ENCODE measurements at regions not wholly inside any gene's neighbourhood (a gene's known extent, or its start where the extent isn't known, plus 50 kb on each side); places are given as distances from the start of the nearest gene placed in this dataset.
"Not testable (repeated sequence)": the region's sequence is repeated elsewhere in the genome, so short reads cannot be mapped to it uniquely, and the experiment has no call there.

- intact Hi-C loops (cut with micrococcal nuclease), result no loop called here
- no peaks in the 10 kb centered on the region for H3K27me3 Mint-ChIP-seq
- peaks cover 12% of the 10 kb centered on the region for H3K4me1 Mint-ChIP-seq (ENCODE audit: low read depth)
- H3K36me3 Mint-ChIP-seq (ENCODE audit: low read depth), result no peaks in the 10 kb centered on the region
- H3K27ac Mint-ChIP-seq, result no peak overlapping the region
- no peak overlapping the region for H3K4me3 Mint-ChIP-seq
- peaks cover 15% of the 10 kb centered on the region for H3K9me3 Mint-ChIP-seq
Measured at GRCh38 chr21:25175938-25176337, 431.3 kb downstream of the MRPL39 start.

DNA sequence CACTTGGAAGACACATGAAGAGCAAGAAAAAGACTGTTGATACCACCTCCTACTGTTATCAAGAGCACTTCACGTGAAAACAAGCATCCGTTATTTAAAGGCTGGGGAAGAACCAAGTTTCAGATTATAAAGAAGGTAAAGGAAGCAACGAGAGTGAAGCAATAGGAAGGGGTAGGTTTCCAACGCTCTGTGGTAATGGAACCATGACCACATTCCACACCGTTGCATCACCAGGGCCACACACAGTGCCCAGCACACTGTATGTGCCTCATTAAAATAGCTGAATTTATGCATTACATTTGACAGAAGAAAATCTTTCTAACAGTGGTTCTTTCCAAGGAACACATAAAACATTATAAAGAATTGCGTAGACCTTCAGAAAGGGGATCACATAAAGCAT is 435.8 kb downstream of the MRPL39 start:
- Mint-ChIP-seq H3K4me1 (ENCODE audit: low read depth) (peaks cover 8% of the 10 kb centered on the region), H3K4me3 (no peak overlapping the region), H3K9me3 (peaks cover 48% of the 10 kb centered on the region), H3K36me3 (ENCODE audit: low read depth) (no peaks in the 10 kb centered on the region), H3K27me3 (no peaks in the 10 kb centered on the region), H3K27ac (no peak overlapping the region)
- intact Hi-C loops (cut with micrococcal nuclease), result no loop called here

DNA sequence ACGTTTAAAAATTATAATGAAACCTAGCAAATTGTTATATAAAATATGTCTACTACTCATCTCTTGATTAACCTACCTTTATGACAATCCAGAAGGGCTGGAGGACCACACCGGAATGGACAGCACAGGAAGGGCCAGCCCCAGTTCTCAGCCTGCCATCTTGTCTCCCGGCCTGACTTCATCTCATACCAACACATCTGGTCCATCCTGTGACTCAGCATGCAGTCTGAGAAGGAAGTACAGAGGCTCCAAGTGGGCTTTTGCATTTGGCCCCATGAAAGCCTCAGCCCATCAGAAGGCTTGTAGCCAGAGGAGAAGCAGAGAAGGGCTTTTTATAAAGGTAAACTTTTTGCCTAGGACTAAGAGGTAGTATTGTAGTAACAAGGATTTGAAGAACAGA is 436.6 kb downstream of the MRPL39 start:
- intact Hi-C loops (cut with micrococcal nuclease), result no loop called here
- H3K27ac Mint-ChIP-seq, result no peak overlapping the region
- peaks cover 55% of the 10 kb centered on the region for H3K9me3 Mint-ChIP-seq
- no peaks in the 10 kb centered on the region for H3K36me3 Mint-ChIP-seq (ENCODE audit: low read depth)
- peaks cover 8% of the 10 kb centered on the region for H3K4me1 Mint-ChIP-seq (ENCODE audit: low read depth)
- H3K27me3 Mint-ChIP-seq, result no peaks in the 10 kb centered on the region
- no peak overlapping the region for H3K4me3 Mint-ChIP-seq

DNA sequence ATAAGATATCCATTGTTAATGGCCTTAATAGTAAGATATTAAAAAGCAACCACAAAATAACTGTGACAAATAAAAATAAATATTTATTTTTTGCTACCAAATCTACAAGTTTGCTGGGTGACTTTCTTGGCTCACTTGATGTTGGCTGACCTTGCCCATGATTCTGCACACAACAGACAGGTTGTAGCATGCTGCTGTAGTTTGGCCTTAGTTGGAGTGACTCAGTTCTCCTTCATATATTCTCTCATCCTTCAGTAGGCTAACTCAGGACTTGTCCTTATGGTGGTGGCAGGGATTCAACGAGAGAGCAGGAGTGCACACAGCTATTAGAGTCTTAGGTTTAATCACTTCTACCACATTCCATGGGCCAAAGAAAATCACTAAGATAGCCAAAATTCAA is 437.9 kb downstream of the MRPL39 start:
- H3K4me1 Mint-ChIP-seq (ENCODE audit: low read depth), result peaks cover 8% of the 10 kb centered on the region
- H3K27me3 Mint-ChIP-seq, result no peaks in the 10 kb centered on the region
- peaks cover 65% of the 10 kb centered on the region for H3K9me3 Mint-ChIP-seq
- no peak overlapping the region for H3K27ac Mint-ChIP-seq
- no peaks in the 10 kb centered on the region for H3K36me3 Mint-ChIP-seq (ENCODE audit: low read depth)
- intact Hi-C loops (cut with micrococcal nuclease), result no loop called here
- H3K4me3 Mint-ChIP-seq, result no peak overlapping the region

DNA sequence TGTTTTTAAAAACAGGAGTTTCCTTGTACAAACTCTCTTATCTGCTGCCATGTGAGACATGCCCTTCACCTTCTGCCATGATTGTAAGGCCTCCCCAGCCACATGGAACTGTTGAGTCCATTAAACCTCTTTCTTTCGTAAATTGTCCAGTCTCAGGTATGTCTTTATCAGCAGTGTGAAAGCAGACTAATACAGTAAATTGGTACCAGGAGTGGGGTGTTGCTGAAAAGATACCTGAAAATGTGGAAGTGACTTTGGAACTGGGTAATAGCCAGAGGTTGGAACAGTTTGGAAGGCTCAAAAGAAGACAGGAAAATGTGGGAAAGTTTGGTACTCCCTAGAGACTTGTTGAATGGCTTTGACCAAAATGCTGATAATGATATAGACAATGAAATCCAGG is 440.4 kb downstream of the MRPL39 start:
- H3K27me3 Mint-ChIP-seq; intact Hi-C loops (cut with micrococcal nuclease); H3K4me3 Mint-ChIP-seq; H3K36me3 Mint-ChIP-seq (ENCODE audit: low read depth); H3K27ac Mint-ChIP-seq: not testable (repeated sequence)
- peaks cover 14% of the 10 kb centered on the region for H3K4me1 Mint-ChIP-seq (ENCODE audit: low read depth)
- peaks cover 78% of the 10 kb centered on the region for H3K9me3 Mint-ChIP-seq

DNA sequence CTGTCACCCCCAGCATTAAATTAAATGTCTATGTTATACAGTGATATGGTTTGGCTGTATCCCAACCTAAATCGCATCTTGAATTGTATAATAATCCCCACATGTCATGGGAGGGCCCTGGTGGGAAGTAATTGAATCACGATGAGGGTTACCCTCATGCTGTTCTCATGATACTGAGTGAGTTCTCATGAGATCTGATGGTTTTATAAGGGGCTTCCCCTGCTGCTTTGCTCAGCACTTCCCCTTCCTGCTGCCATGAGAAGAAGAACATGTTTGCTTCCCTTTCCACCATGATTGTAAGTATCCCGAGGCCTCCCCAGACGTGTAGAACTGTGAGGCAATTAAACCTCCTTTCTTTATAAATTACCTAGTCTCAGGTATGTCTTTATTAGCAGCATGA is 445.7 kb downstream of the MRPL39 start:
- no peak overlapping the region for H3K27ac Mint-ChIP-seq
- intact Hi-C loops (cut with micrococcal nuclease), result no loop called here
- peaks cover 6% of the 10 kb centered on the region for H3K4me1 Mint-ChIP-seq (ENCODE audit: low read depth)
- H3K9me3 Mint-ChIP-seq, result peaks cover 46% of the 10 kb centered on the region
- H3K27me3 Mint-ChIP-seq, result no peaks in the 10 kb centered on the region
- H3K4me3 Mint-ChIP-seq, result no peak overlapping the region
- H3K36me3 Mint-ChIP-seq (ENCODE audit: low read depth), result no peaks in the 10 kb centered on the region

GRCh38 chr21:25155020-25155419 is 452.3 kb downstream of the MRPL39 start:
- peaks cover 24% of the 10 kb centered on the region for H3K9me3 Mint-ChIP-seq
- H3K4me1 Mint-ChIP-seq (ENCODE audit: low read depth); H3K27me3 Mint-ChIP-seq; H3K36me3 Mint-ChIP-seq (ENCODE audit: low read depth); H3K4me3 Mint-ChIP-seq; H3K27ac Mint-ChIP-seq; intact Hi-C loops (cut with micrococcal nuclease): not testable (repeated sequence)

- H3K27ac Mint-ChIP-seq, result no peak overlapping the region
- no peaks in the 10 kb centered on the region for H3K27me3 Mint-ChIP-seq
- intact Hi-C loops (cut with micrococcal nuclease), result no loop called here
- H3K9me3 Mint-ChIP-seq, result peaks cover 30% of the 10 kb centered on the region
- no peaks in the 10 kb centered on the region for H3K4me1 Mint-ChIP-seq (ENCODE audit: low read depth)
- H3K36me3 Mint-ChIP-seq (ENCODE audit: low read depth), result no peaks in the 10 kb centered on the region
- no peak overlapping the region for H3K4me3 Mint-ChIP-seq
Measured at GRCh38 chr21:25149022-25149421, 458.3 kb downstream of the MRPL39 start.

- no peaks in the 10 kb centered on the region for H3K36me3 Mint-ChIP-seq (ENCODE audit: low read depth)
- intact Hi-C loops (cut with micrococcal nuclease), result no loop called here
Measured at GRCh38 chr21:25139414-25139813, 467.9 kb downstream of the MRPL39 start.

DNA sequence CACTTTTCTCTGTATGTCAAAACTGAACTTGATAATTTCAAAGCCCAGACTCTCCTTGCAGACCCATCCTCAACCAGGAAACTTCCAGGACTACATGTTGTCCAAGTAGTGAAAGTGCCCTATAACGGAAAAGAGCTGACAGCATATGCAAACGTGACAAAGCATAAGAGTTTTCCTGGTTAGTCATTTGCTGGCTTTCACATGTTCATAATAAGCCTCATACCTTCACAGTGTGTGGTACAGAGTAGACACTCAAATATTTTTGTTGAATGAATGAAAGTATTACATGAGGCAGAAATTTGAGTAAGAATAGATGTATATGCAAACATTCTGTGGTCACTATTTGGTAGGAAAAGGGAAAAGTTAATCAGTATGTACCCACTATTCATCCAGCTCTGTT is 473.3 kb downstream of the MRPL39 start:
- intact Hi-C loops (cut with micrococcal nuclease), result no loop called here
- Mint-ChIP-seq H3K36me3 (ENCODE audit: low read depth) (no peaks in the 10 kb centered on the region), H3K9me3 (peaks cover 20% of the 10 kb centered on the region), H3K4me1 (ENCODE audit: low read depth) (no peaks in the 10 kb centered on the region), H3K4me3 (no peak overlapping the region), H3K27me3 (no peaks in the 10 kb centered on the region), H3K27ac (no peak overlapping the region)

More at GRCh38 chr21:25139414-25139813, 467.9 kb downstream of the MRPL39 start:
- H3K4me3 Mint-ChIP-seq, result no peak overlapping the region
- H3K27ac Mint-ChIP-seq, result no peak overlapping the region
- H3K9me3 Mint-ChIP-seq, result peaks cover 8% of the 10 kb centered on the region
- no peaks in the 10 kb centered on the region for H3K4me1 Mint-ChIP-seq (ENCODE audit: low read depth)
- no peaks in the 10 kb centered on the region for H3K27me3 Mint-ChIP-seq

DNA sequence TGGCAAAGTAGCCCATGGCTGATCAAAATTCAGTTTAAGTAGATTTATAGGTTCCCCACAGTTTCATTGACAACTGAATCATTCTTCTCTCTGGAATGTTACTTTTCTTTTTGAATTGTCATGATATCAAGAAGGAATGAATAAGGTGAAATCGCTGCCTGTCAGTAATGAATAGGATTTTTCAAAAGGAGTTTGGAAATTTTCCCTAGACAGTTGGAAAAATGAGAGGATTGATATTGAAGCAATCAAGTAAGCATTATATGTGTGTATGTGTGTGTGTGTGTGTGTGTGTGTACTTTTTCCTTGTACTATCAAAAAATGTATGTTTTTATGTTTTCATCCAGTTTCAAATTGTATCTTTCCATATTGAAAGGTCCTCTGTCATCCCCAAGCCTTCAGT is 479.5 kb downstream of the MRPL39 start:
- intact Hi-C loops (cut with micrococcal nuclease), result no loop called here
- H3K36me3 Mint-ChIP-seq (ENCODE audit: low read depth), result no peaks in the 10 kb centered on the region
- H3K4me3 Mint-ChIP-seq, result no peak overlapping the region
- H3K4me1 Mint-ChIP-seq (ENCODE audit: low read depth), result no peaks in the 10 kb centered on the region
- H3K27ac Mint-ChIP-seq, result no peak overlapping the region
- no peaks in the 10 kb centered on the region for H3K27me3 Mint-ChIP-seq
- peaks cover 12% of the 10 kb centered on the region for H3K9me3 Mint-ChIP-seq

- intact Hi-C loops (cut with micrococcal nuclease), result no loop called here
- Mint-ChIP-seq H3K4me3 (no peak overlapping the region), H3K4me1 (ENCODE audit: low read depth) (no peaks in the 10 kb centered on the region), H3K27ac (no peak overlapping the region), H3K9me3 (peaks cover 8% of the 10 kb centered on the region), H3K27me3 (no peaks in the 10 kb centered on the region), H3K36me3 (ENCODE audit: low read depth) (no peaks in the 10 kb centered on the region)
Measured at GRCh38 chr21:25127007-25127406, 480.3 kb downstream of the MRPL39 start.

GRCh38 chr21:25126564-25126963 is 480.7 kb downstream of the MRPL39 start:
- no peaks in the 10 kb centered on the region for H3K27me3 Mint-ChIP-seq
- no peak overlapping the region for H3K27ac Mint-ChIP-seq
- no peak overlapping the region for H3K4me3 Mint-ChIP-seq
- intact Hi-C loops (cut with micrococcal nuclease), result no loop called here
- H3K9me3 Mint-ChIP-seq, result peaks cover 7% of the 10 kb centered on the region
- no peaks in the 10 kb centered on the region for H3K36me3 Mint-ChIP-seq (ENCODE audit: low read depth)
- H3K4me1 Mint-ChIP-seq (ENCODE audit: low read depth), result no peaks in the 10 kb centered on the region

GRCh38 chr21:25118648-25119047 is 488.6 kb downstream of the MRPL39 start:
- Mint-ChIP-seq H3K4me3 (no peak overlapping the region), H3K9me3 (peaks cover 36% of the 10 kb centered on the region), H3K27ac (no peak overlapping the region), H3K36me3 (ENCODE audit: low read depth) (no peaks in the 10 kb centered on the region), H3K4me1 (ENCODE audit: low read depth) (no peaks in the 10 kb centered on the region), H3K27me3 (no peaks in the 10 kb centered on the region)
- intact Hi-C loops (cut with micrococcal nuclease), result no loop called here

- no peak overlapping the region for H3K27ac Mint-ChIP-seq
- H3K9me3 Mint-ChIP-seq, result peaks cover 21% of the 10 kb centered on the region
- H3K36me3 Mint-ChIP-seq (ENCODE audit: low read depth), result no peaks in the 10 kb centered on the region
- intact Hi-C loops (cut with micrococcal nuclease), result no loop called here
- no peak overlapping the region for H3K4me3 Mint-ChIP-seq
- no peaks in the 10 kb centered on the region for H3K27me3 Mint-ChIP-seq
- no peaks in the 10 kb centered on the region for H3K4me1 Mint-ChIP-seq (ENCODE audit: low read depth)
Measured at GRCh38 chr21:25115021-25115420, 492.3 kb downstream of the MRPL39 start.

Data from dendritic cell treated with granulocyte-macrophage colony-stimulating factor and Interleukin-4, amounts not matched to agents 40 ng/mL and 50 ng/mL, for 4 days (primary cell).